ENCODE measurements at regions not wholly inside any gene's neighbourhood (a gene's known extent, or its start where the extent isn't known, plus 50 kb on each side); places are given as distances from the start of the nearest gene placed in this dataset.

DNA sequence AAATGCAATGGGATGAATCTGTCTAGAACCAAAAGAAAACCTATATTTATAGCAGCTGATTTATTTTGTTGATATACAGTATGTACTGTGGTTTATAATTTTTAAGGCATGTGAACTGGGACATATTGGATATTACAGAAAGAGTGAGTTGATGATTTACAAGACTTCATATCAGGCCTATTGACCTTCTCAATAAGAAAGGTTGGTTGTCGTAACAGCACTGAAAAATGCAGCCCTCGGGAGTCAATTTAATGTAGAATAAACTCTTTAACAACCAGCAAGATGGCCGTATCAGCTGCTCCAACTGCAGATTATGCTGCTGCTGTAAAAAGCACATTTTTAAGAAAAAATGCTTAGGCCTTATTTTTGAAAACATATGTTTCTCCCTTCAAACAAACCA is 407.3 kb downstream of the GXYLT1 start:
- TF ChIP-seq ZNF473 (tag by site-specific recombination; IDR thresholded peaks at IDR 0.05) = no peak
- TF ChIP-seq, protein P1, sequence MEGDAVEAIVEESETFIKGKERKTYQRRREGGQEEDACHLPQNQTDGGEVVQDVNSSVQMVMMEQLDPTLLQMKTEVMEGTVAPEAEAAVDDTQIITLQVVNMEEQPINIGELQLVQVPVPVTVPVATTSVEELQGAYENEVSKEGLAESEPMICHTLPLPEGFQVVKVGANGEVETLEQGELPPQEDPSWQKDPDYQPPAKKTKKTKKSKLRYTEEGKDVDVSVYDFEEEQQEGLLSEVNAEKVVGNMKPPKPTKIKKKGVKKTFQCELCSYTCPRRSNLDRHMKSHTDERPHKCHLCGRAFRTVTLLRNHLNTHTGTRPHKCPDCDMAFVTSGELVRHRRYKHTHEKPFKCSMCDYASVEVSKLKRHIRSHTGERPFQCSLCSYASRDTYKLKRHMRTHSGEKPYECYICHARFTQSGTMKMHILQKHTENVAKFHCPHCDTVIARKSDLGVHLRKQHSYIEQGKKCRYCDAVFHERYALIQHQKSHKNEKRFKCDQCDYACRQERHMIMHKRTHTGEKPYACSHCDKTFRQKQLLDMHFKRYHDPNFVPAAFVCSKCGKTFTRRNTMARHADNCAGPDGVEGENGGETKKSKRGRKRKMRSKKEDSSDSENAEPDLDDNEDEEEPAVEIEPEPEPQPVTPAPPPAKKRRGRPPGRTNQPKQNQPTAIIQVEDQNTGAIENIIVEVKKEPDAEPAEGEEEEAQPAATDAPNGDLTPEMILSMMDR (tag by site-specific recombination; IDR thresholded peaks at IDR 0.05) = no peak

All from HEK293 (cell line).